ENCODE measurements at regions not wholly inside any gene's neighbourhood (a gene's known extent, or its start where the extent isn't known, plus 50 kb on each side); places are given as distances from the start of the nearest gene placed in this dataset.

GRCh38 chr2:128748835-128749605, 430.4 kb upstream of the HS6ST1 start:
- TF ChIP-seq CTCF (IDR thresholded peaks at IDR 0.05; ENCODE audit: insufficient read depth, low read length) (no peak), POLR2AphosphoS5 (IDR thresholded peaks at IDR 0.05; ENCODE audit: low read depth) (no peak), GABPA (IDR thresholded peaks at IDR 0.05; ENCODE audit: low read depth) (no peak), SPI1 (IDR thresholded peaks at IDR 0.05; ENCODE audit: borderline replicate concordance, low read depth) (no peak)
- TF ChIP-seq, protein P1, sequence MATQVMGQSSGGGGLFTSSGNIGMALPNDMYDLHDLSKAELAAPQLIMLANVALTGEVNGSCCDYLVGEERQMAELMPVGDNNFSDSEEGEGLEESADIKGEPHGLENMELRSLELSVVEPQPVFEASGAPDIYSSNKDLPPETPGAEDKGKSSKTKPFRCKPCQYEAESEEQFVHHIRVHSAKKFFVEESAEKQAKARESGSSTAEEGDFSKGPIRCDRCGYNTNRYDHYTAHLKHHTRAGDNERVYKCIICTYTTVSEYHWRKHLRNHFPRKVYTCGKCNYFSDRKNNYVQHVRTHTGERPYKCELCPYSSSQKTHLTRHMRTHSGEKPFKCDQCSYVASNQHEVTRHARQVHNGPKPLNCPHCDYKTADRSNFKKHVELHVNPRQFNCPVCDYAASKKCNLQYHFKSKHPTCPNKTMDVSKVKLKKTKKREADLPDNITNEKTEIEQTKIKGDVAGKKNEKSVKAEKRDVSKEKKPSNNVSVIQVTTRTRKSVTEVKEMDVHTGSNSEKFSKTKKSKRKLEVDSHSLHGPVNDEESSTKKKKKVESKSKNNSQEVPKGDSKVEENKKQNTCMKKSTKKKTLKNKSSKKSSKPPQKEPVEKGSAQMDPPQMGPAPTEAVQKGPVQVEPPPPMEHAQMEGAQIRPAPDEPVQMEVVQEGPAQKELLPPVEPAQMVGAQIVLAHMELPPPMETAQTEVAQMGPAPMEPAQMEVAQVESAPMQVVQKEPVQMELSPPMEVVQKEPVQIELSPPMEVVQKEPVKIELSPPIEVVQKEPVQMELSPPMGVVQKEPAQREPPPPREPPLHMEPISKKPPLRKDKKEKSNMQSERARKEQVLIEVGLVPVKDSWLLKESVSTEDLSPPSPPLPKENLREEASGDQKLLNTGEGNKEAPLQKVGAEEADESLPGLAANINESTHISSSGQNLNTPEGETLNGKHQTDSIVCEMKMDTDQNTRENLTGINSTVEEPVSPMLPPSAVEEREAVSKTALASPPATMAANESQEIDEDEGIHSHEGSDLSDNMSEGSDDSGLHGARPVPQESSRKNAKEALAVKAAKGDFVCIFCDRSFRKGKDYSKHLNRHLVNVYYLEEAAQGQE (IDR thresholded peaks at IDR 0.05; ENCODE audit: insufficient replicate concordance, low read depth) = no peak

Measured in HL-60 (cell line).